Cerebellar nuclear complex (tissue), 1 donor: ENCODE measurements at regions not wholly inside any gene's neighbourhood (a gene's known extent, or its start where the extent isn't known, plus 50 kb on each side); places are given as distances from the start of the nearest gene placed in this dataset.

Experiments
- DNase-seq, 2 experiments: peaks; one replicate each; lab custom pipeline; 2025; lab: John Stamatoyannopoulos, UW

DNA sequence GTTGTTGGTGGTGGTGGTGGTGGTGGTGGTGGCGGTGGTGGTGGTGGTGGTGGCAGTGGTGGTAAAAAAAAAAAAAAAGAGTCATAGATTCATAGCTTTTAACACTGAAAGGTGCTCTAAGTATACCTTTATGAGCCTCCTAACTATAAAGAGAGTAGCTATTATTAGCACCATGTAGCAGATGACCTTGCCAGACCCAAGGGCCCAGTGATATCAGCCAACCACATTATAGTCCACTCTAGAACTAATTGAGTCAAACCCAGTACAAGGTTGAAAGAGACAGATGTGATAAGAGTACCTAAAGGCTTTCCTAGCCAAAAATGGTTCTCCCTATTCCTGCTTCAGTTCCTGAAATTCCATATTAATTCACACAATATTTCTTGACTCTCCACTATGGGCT lies 245.3 kb downstream of the HACE1 start:
- no peak for DNase-seq

DNA sequence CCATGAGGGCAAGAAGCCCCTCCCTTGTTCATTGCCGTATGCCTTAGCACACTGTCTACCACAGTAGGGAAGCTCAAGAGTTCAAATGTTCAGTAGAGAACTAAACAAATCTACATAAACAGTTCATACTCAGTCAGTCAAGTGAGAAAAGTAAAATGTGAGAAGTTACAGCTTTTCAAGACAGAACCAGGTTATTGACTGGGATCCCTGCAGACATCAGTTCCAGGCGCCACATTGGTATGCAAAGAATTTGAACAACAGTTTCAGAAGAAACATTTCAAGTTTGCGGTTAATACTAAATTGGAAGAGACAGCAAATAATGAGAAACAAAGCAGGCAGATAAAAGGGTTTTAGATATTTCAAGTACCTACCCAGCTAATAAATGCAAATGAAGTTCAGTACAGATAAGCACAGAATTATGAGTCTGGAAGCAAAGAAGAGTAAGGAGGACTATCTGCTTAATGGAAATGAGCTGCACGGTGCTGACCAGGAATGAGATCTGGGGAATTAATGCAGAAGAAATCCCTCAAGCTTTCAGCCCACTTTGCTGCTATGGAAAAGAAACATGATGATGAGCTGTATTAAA lies 246.2 kb downstream of the HACE1 start:
- no peak for DNase-seq

DNA sequence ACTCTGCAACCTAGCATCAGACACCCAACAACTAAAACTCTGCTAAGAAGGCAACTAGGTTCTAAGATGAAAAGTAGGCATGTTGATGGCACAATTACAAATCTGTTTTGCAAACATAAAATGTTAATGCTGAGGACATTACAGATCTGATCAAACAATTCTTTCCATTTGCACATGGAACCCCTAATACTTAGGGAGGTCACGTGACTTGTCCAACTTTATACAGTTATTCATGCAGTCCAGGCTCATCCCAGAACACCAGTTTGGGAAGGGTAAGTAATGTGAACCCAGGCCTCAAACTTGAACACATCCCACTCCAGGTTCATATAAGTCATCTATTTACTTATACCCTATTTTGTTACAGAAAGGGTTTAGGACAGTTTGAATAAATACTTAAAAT lies 247.2 kb downstream of the HACE1 start:
- DNase-seq, result no peak

DNA sequence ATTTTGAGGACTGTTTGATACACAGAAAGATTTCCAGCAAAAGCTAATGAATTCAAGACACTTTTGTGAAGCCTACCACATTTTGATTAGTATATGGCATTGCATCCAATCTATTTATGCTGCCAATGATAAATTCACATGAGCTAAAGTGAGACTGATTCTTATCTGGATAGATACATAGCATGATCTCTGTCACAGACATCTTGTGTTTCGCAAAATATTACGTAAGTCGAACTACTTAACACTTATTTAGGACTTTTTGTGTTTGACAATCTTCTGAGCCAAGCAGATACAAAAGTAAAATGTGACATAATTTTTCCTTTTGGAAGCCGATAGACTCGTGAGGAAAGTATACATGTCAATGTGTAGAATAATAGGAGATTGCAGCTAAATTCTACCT lies 251.6 kb downstream of the HACE1 start:
- no peak for DNase-seq

DNA sequence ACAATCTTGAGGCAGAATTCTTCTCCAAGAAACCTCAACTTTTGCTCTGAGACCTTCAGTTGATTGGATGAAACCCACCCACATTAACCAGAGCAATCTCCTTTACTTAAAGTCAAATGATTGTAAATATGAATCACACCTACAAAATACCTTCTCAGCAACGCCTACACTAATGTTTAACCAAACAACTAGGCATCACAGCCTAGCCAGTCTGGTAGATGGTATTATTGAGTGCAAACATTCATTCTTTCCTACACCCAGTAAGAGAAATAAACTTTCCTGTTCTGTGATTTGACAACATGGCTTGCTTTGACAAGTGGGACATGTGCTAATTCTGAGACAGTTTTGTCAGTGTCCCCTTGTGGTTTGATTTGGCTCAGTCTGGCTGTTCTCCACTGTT lies 252.2 kb downstream of the HACE1 start:
- DNase-seq, result no peak

DNA sequence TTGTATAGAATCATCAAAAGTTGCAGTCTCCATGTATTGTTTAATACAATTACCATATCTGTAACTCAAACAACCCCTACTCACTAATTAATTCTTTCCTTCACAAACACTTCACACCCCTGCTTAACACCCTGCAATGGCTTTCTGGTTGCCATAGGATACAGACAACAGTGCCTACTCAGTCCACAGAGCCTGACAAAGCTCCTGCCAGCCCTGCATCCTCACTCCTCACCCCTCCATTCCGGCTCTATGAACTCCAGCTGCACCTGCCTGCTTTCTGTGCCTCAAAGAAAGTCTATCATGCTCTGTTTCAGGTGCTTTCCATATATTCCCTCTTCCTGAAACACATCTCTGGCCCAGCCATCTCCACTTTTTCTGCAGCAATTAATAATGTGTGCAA lies 253.4 kb downstream of the HACE1 start:
- DNase-seq, result no peak

DNA sequence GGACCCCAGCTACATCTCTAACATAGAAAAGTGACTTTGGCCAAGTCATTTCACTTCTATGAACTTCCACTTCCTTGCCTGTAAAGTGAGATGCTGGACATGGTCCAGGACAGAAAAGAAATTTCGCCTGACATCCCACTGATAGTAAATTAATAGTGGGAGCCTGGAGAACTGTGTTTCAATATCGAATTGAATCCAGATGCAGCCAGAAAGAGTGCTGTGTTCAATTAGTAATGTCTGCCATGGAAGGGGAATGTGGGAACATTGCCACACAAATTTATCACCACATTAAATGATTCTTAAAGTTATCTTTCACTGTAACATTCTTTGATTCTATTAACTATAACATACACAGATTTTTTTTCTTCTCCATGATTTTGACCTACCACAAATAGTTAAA lies 255.0 kb downstream of the HACE1 start:
- DNase-seq, result no peak

DNA sequence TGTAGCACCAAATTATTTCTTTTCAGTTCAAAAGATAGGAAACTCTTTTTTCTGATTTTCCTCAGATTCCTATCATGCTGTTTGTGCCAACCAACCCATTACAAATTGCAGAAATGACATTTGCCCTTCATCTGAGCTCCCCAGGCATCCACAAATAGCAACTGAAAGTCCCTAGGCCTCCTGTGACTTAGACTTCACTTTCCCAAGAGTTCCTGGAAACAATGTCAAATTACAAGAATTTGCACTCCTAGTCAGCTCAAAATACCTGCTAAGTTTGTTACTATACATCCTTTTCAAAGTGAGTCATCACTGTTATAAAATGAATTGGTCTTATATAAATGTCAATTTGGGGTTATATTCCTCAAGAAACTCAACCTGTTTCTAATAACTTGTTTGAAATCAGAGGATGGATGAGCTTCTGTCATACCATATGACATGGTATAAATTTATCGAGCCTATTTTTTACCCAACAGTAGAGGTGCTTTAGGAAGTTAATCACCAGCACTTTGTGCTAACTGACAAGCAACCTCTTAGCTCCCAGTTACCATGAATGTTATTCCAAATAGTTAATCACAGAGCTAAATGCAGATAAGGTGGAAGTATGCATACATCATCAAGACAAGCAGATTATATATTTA lies 256.5 kb downstream of the HACE1 start:
- DNase-seq, result no peak

DNA sequence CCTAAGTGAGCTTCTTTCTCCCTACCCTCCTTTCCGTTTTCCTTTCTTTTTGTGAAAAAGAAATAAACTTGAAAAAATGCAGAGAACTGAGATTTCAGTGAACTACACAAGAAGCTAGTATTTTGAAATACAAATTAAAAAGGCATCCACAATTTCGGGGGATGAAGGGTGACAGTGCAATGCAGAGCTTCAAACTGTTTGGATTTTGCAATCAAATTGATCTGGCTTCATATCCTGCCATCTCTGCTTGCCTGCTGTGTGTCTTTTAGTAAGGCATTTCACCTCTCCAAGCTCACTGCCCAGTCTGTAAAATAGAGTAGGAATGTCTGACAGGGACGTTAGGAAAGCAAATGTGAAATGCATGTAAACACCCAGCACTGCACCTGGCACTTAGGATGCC lies 258.0 kb downstream of the HACE1 start:
- no peak for DNase-seq

DNA sequence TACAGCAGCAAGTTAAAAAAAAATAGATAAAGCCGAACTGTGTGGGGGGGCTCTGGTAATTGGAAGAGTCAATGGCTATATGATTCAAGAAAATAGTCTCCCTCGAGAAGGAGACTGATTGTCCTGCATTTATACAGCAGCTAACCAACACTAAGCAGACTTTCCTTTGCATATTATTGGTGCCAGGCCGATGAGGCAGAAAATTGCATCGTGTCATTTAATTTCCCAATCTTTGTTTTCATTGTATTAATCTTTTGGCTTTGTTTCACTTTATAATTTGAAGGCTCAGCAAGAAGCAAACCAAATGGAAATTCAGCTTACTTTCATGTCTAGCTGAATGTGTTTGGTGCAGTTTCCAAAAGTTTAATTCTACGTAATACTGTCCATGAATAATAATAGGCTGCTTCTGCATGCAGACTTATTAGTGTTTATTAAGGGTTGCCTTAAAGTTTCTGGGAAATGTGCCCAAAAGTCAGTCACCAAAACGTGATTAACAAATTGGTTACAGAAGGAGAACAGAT lies 258.5 kb downstream of the HACE1 start:
- no peak for DNase-seq

DNA sequence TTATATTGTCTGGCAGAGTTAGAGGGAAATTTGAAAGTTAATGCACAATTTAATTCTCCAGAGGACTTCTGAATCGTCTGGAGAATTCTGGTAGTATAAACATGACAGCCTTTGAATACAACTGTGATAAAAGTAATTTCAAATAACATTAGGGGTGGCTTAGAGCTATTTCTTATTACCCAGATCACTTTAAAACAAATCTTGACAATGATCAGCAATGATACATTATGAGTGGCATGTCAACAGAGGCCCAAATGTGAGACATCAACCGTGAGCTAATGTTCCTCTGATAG lies 259.1 kb downstream of the HACE1 start:
- no peak for DNase-seq

DNA sequence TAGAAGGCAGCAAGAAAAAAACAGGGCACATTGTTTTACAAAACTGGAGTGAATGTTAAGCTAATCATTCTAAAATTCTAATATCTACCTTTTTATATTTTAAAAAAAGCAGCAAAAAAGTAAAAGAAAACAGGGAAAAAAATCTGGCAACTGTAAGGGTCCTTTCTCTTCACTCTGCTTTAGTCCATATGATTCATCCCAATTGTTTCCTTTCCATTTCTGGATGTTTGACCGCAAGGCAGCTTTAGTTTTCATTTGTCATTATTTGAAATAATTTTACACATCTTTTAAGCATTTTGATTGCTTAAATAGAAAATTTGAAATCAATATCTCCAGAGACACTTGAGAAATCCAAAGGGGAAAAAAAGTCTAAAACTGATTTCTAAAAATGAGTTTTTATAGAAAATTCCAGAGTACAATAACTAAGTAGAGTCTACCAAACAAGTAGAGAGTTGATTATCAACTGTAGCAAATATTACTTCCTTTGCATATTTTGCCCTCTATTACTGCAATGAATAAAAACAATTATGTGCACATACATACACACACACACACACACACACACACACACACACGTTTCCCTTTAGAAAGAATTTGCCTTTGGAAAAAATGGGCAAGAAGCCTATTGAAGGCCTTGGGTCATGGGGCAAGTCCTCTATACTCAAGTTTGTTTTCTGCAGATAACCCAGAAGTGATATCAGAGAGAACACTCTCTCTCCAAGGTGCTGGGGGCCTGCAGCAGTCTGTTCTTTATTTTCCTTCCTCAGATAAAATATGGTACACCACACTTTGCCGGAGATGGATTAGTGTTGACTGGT lies 259.7 kb downstream of the HACE1 start:
- DNase-seq, result no peak

DNA sequence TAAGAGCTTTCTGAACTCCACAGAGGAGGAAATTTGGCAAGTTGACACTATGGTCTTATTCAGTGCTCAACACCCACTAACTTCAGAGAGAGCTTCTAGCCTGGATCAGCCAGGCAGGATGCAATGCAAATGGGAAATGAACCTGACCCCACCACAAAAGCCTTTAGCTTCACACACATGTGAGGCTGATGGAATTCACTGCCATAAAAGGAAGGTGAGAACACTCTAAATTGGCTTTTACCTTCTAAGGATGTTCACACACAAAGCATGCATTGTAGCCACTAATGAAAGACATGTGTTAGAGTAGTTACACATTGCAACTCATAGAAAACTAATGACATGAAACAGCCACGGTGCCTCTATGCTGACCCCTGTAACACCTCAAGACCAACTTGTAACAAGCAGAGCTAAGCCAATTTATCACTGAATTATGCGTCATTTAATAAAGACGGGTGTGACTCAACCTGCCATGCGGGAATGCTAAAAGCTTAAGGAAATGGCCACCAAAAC lies 262.1 kb downstream of the HACE1 start:
- DNase-seq, result no peak

DNA sequence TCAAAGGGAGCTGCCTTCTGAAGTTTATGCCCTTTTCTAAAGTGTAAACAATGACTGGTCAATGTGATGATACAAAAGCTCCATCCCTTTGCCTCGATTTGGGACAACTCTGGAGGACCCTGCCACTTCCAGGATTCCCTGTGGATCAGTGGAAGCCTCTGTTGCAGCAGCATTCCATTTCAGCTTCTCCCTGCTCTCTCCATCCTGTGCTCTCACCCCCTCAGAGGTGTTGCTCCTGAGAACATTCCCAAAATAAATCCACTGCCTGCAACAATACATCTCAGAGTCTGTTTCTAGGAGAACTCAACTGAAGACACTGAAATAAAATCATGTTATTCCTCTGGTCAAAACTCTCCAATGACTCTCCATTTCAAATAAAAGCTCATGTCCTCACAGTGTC lies 263.6 kb downstream of the HACE1 start:
- DNase-seq, result no peak

DNA sequence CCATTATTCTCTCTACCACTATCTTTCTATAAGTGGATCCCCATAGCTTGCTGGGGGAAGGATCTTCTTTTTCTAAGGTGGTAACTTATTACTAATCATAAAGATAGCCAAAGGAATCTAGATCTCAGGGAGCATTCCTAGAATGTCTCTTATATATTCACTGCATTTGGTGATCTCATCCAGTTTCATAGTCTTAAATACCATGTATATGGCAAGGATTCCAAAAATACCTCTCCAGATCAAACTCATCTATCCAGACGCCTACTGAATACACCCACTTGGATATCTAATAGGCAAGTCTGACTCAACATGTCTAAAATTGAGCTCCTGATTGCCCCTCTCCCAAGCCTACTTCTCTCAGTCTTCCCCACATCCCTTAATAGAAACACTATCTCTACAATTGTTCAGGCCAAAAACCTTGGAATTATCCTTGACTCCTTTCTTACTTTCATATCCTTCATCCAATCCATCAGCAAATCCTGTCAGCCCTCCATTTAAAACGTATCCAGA lies 264.4 kb downstream of the HACE1 start:
- no peak for DNase-seq

DNA sequence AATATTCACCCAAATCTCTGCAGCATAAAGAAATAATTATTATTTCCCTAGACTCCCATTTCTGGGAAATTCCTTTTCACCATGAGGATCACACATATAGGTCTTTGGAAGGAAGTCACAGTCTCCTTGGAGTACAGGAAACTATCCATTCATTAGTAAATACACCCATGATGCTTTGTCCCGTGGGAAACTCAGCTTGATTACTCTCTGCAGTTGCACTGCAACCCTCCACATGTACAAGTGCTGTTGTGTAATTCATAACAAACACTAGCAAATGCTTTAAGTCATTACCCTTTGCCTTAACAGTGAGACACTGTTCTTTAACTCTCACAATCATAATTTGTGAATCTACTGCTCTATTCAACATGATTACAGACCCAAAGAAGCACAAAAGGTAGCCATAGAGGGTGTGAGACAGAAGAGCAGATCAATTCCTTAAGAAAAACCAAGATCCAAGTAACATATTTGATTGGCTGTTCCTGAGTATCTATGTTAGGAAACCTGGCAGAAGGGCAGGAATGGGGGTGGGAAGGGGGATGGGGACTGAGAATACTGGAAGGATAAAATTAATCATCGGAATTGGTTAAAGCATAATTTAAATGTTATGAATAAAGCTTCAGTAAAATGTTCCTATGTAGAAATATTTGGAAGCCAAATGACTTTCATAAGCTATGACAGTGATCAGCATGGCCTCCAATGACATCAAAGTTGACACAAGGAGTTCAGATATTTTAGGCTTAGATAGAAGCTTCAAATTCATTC lies 268.0 kb downstream of the HACE1 start:
- no peak for DNase-seq

DNA sequence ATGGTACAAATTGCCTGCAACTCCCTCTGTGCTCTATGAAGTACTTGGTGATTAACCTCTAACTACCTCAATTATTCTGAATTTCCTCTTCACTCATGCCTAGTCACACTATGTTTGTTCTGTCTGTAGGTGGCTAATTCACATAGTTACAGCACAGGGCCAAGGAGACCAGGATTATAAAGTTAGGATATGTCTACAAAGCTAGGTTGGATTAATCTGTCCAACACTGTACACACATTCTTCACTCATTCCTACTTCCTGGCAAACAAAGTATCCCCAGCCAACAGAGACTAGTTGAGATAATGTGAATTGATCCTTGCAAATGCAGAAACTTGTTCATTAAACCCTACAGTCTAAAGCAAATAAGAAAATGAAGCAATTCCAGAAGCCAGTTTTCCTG lies 269.8 kb downstream of the HACE1 start:
- no peak for DNase-seq

DNA sequence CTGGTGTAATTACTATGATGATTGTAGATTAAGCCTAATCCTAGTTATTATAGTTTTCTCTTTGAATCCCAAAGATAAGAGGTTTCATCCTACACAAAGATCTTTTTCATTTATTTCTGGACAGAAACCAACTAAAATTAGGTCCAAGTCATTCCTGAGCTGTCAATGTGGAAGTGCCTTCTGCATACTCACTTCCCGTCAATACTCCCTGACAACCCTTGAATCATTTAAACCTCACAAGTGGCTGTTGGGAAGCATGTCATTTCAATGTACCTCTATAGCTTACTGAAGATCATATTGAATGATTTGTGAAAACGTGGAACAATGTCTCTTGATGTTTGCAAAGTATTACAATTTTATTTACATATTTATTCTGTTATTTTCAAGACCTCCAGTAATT lies 274.1 kb downstream of the HACE1 start:
- no peak for DNase-seq

DNA sequence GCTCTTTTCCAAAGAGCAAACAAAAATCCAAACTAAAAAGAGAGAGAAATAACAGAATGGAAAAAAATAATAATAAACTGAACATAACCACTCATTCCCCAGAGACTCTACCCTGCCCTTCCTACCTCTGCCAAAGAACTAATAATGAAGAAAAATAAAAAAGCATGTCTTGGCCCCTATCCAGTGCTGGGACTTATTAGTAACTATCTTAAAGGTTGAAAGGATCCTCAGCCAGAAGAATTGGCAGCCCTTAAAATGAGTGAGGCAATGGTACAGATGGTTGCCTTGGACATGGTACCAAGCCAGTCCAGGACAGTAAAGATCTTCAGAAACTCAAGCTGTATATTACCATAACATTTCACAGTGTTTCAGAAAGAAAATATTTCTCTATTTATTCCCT lies 279.3 kb downstream of the HACE1 start:
- DNase-seq, result no peak

DNA sequence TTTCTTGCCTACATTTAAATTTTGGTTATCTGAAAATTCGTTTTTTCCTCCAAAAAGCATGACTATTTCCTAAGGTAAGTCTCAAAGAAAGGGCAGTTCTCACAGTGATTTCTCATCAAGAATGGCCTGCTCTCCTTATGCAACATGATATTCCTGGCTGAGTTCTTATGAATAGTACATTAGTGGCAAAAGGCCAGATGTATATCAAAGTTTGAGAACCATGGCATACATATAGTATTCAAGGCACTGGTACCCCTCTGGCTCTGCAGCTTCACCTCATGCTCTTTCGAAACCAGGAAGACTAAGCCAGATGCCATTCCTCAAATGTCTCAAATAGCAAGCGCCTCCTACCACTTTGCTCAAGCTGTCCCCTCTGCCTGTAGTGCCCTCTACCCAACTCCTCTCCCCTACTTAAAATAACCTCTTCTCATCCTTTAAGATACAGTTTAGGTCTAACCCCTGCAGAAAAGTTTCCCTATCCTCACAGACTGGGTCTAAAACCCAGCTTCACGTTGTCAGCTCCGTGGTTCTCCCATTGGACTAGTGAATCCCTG lies 280.3 kb downstream of the HACE1 start:
- no peak for DNase-seq

DNA sequence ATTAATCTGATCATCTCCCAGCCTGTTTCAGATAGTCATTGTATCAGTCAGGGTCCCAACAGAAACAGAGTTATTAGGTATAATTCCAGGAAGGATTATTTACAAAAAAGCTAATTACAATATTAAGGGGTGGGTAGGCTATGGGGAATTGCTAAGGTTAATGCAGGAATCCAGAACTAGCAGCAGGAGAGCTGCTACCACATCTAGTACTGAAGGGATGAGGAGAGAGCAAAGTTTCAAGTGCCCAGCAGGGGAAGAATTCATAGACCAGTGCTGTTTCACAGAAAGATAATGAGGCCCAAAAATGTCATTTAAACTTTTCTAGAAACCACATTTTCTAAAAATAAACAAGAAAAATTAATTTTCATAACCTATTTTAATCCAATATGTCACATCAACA lies 284.2 kb downstream of the HACE1 start:
- no peak for DNase-seq

DNA sequence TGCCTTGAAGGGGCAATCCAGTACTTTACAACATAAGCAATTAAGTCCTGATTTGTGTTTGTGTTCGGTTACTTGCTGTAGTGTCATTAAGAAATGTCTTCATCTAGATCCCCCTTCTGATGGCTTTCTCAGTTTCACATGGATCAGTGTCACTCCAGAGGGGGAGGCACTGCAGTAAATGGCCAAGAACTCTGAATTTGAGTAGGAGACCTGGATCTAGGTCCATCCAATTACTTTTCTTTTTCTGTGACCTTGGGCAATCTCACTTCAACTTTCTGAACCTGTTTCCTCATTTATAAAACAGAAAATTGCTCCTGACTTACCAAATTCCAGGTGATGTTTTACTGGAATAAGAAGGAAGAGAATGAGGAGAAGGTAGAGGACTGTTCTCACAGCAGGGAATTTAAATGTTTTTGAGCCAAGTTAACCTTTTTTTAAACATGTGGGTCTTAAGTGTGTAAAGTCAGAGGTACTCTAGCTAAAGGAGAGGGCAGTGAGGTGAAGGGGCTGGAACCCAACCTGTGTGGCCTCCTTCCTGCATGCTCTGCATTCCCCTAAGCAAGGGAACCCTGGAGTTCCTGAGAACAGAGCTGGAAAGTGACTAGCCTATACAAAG lies 285.5 kb downstream of the HACE1 start:
- DNase-seq, result no peak
